GM12875 (cell line): ENCODE measurements at regions not wholly inside any gene's neighbourhood (a gene's known extent, or its start where the extent isn't known, plus 50 kb on each side); places are given as distances from the start of the nearest gene placed in this dataset.

ENCODE experiments used
- H3K4me3 ChIP-seq: one replicate; pipeline ENCODE4 v1.5.1; 2011; ENCODE audit warnings: low read depth, low read length, control low read depth
- CTCF ChIP-seq: IDR thresholded peaks from 2 replicates; pipeline ENCODE4 v1.5.1; 2011; ENCODE audit warnings: low read depth, mild to moderate bottlenecking, control low read depth, inconsistent platforms, low read length, moderate library complexity, borderline replicate concordance; ENCODE audit not compliant: insufficient read depth

DNA sequence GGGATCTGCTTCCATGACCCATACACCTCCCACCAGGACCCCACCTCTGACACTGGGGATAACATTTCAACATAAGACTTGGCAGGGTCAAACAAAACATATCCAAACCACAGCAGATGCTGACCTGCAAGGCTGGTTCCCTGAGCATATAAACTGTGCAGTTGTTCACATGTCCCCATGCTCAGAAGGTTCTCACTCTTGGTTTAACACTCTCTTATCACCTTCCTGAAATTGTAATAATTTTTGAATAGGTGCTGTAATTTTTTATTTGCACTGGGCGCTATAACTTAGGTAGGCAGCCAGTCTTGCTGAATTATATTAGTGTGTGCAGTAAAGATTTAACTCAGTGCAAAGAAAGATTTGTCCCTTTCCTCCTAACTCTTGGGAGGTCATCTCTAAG is 824.8 kb upstream of the SOX9 start:
- no peak for TF ChIP-seq CTCF

DNA sequence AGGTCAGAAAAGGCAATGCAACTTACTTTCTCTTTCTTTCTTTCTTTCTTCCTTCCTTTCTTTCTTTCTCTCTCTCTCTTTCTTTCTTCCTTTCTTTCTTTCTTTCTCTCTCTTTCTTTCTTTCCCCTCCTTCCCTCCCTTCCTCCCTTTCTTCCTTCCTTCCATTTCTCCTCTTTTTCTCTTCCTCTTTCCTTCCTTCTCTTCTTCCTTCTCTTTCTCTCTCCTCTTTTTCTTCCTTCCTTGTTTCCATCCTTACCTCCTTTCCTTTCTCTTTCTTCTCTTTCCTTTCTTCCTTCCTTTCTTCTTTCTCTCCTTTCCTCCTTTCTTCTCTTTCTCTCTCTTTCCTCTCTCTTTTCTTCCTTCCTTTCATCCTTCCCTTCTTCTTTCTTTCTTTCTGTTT is 819.8 kb upstream of the SOX9 start:
- no peak for TF ChIP-seq CTCF
- H3K4me3 ChIP-seq, result no peak overlapping the region

More for the DNA sequence above, 824.8 kb upstream of the SOX9 start:
- H3K4me3 ChIP-seq, result no peak overlapping the region

DNA sequence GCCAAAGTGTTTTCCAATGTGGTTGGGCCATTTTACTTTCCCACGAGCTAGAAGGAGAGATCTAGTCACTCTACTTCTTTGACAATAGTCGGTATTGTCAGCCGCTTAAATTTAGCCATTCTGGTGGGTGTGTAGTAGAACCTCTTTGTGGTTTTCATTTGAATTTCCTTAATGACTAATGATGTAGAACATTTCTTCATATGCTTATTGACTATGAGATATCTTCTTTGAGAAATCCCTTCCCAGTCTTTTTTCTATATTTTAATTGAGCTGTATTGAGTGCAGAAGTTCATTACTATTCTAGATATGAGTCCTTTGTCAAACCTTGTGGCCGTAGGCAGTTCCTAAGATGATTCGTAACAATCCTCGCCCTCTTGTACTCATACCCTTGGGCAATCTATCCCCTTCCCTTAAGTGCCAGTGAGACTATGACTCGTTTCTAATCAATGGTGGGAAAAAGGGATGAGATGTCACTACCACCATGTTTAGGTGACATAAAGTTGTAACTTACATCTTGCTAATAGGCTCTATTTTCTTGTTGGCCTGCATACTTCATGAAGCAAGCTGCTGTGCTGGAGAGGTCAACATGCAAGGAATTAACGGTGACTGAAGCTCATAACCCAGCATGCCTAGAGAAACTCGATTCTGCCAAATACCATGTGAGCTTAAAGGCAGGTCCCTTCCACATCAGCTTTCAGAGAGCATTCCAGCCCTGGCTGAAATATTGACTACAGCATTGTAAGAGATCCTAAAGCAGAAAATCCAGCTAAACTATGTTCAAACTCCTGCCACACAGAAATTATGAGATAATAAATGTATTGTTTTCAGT is 817.9 kb upstream of the SOX9 start:
- TF ChIP-seq CTCF, result no peak
- no peak overlapping the region for H3K4me3 ChIP-seq

DNA sequence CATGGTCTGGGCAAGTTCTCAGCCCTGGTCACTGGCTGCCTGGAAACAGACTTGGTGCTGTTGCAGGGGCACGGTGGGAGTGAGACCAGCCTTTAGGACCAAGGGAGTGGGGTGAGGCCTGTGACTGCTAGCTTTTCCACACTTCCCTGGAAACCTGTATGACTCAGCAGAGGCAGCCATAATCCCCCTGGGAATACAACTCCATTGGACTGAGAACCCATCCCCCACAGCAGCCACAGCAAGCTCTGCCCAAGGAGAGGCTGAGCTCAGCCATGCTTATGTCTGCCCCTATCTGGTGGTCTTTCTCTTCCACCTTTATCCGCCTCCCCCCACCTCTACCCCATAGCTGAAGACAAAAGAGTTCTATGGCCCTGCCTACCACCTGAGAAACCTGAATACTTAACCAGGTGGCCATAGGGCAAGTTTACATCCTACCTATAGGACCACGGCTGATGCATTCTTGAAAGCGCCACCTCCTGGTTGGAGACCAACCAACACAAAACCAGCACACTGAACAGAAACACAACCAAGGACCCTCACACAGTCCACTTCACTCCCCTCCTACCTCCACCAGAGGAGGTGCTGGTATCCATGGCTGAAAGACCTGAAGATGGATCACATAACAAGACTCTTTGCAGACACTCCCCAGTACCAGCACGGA is 816.2 kb upstream of the SOX9 start:
- no peak for TF ChIP-seq CTCF
- no peak overlapping the region for H3K4me3 ChIP-seq

DNA sequence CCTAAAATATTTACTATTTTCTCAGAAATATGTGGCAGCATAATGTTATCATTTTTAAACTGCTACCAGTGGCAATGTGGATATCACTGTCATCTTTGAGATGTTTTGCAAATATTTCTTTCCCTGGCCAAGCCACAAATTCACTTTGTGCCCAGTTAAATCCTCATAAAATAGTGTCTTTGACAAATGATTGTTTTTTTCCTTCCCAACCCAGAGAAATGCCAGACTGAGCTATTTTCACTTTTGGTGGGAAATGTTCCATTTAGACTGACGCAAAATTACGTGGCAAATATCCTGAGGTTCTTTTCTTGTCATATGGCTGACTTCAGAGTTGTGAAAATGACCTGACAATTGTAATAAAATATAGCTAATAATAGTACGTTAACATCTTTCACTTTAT is 807.0 kb upstream of the SOX9 start:
- H3K4me3 ChIP-seq, result no peak overlapping the region
- TF ChIP-seq CTCF, result no peak

GRCh38 chr17:71315568-71315967 is 805.3 kb upstream of the SOX9 start:
- no peak for TF ChIP-seq CTCF
- H3K4me3 ChIP-seq, result no peak overlapping the region
